Glomerular visceral epithelial cell (primary cell): ENCODE measurements at regions not wholly inside any gene's neighbourhood (a gene's known extent, or its start where the extent isn't known, plus 50 kb on each side); places are given as distances from the start of the nearest gene placed in this dataset.
"Not testable (repeated sequence)": the region's sequence is repeated elsewhere in the genome, so short reads cannot be mapped to it uniquely, and the experiment has no call there.

Experiments
- DNase-seq: peaks from one replicate; pipeline ENCODE4 v3.0.0-alpha.2; 2016; ENCODE audit errors: extremely low spot score

DNA sequence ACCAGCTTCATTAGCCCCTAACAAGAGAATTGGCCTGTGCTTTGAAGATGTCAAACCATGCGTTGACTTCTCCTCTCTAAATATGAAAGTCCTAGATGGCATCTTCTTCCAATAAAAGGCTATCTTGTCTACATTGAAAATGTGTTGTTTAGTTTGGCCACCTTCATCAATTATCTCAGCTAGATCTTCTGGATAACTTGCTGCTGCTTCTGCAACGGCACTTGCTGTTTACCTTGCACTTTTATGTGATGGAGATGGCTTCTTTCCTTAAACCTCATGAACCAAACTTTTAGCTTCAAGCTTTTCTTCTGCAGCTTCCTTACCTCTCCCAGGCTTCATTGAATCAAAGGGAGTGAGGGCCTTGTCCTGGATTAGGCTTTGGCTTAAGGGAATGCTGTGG is 58.6 kb upstream of the CSNK1E start:
- DNase-seq = not testable (repeated sequence)

DNA sequence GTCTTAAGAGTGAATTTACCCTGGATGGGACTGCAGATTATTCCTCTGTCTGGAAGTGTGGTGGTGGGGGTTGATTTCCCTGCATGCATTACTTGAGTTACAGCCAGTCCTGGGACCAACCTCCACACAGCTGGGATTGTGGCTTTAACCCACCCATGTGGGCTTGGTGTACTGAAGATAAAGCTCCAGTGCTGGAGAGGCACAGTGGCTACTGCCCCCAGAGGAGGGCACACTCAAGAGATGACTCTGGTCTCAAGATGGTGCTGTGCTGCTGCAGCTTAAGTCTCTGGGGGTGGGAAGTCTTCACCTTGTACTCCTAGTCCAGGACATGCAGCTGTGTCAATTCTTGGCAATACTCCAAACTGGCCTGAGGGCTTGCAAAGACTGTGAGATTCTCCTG is 57.8 kb upstream of the CSNK1E start:
- not testable (repeated sequence) for DNase-seq

GRCh38 chr22:38374433-38374831 is 57.2 kb upstream of the CSNK1E start:
- not testable (repeated sequence) for DNase-seq

GRCh38 chr22:38373783-38374432 is 56.7 kb upstream of the CSNK1E start:
- peak; percentile 53 for DNase-seq

GRCh38 chr22:38372665-38373064 is 55.4 kb upstream of the CSNK1E start:
- DNase-seq = not testable (repeated sequence)

DNA sequence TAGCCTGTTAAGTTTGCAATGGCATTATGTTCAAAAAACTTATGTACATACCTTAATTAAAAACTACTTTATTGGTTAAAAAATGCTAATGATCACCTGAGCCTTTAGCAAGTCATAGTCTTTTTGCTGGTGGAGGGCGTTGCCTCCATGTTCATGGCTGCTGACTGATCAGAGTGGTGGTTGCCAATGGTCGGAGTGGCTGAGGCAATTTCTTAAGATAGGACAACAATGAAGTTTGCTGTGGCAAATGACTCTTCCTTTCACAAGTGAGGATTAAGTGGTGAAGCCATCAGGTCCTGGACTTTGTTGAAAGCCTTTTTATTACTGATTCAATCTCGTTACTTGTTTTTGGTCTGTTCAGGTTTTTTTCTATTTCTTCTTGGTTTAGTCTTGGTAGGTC is 53.3 kb upstream of the CSNK1E start:
- not testable (repeated sequence) for DNase-seq

GRCh38 chr22:38369132-38369531 is 51.9 kb upstream of the CSNK1E start:
- DNase-seq = not testable (repeated sequence)
